NCI-H446 treated with DMSO at 0.1 percent for 48 hours (cell line): ENCODE measurements at regions not wholly inside any gene's neighbourhood (a gene's known extent, or its start where the extent isn't known, plus 50 kb on each side); places are given as distances from the start of the nearest gene placed in this dataset.

Source experiments
- DNase-seq: peaks from one replicate; lab custom pipeline; 2025; lab: John Stamatoyannopoulos, UW

DNA sequence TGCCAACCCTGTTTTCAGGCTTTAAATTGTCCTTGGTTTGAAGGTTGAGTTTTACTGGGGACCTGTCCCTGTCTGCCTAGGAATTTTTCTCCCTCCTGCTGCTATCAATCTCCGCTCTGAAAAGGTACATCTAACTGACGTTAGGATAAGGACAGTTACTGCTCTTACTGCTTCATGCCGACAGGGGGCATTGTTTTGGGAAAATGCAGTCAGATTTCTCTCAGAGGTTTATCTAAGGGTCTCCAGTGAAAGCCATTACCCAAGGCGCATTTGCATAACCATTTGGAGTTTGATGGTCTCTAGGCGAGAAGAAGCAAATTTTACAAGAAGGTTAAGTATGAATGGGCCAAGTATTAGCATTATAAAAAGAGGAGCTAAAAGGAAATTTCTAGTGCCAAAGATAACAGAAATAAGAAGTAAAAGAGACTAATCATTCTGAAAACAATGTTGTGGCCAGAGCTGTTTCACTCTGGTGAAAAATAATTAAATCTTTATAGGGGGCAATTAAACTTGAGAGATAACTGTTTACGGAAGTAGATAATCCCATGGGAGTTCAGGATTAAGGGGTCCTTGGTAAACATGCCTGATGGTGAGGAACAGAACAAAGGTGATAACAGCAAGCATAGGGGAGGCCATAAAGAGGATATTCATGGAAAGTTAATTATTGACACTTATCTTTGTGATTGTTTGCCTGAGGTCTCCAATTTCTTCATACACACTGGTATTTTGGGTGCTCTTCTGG is 605.0 kb downstream of the MTRR start:
- DNase-seq: no peak

DNA sequence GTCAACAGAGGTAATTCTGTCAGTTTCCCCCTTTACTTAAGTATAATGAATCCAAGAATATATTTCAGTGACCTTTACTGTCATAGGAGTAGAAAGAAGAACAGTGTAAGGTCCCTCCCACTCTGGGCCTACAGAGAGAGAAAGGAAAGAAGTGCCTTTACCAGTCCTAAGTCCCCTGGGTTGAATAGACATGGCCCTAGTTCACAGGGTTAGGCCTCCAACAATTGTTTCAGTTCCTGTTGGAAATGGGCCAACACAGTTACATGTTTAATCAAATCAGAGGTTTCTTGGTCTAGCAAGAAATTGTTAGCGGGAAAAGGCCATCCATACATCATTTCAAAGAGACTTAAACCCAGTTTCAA is 605.6 kb downstream of the MTRR start:
- DNase-seq: no peak

DNA sequence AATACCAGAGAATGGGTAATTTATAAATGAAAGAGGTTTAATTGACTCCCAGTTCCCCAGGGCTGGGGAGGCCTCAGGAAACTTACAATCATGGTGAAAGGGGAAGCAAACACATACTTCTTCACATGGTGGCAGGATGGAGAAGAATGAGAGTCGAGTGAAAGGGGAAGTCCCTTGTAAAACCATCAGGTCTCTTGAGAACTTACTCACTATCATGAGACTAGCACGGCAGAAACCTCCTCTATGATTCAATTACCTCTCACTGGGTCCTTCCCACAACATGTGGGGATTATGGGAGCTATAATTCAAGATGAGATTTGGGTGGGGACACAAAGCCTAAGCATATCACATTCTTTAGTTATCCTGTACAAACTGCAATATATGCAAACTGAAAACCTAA is 609.4 kb downstream of the MTRR start:
- DNase-seq: no peak

DNA sequence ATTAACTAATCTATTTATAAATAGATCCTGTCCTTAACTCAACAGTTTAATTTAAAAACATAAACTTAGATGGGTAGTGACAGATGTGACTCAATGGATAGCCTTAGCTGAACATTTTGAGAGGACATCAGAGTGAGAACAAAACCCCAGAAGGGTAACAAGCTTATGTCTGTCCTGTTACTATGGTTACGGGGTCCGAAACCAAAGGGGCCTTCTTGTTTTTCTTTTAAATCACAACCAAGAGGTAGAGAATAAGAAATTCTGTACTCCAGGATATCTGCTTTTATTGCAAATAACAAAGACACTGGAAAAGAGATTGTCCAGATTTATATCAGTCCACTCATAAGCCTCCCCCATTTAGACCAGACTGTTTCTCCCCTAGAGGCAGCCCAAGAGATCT is 612.1 kb downstream of the MTRR start:
- DNase-seq: no peak

DNA sequence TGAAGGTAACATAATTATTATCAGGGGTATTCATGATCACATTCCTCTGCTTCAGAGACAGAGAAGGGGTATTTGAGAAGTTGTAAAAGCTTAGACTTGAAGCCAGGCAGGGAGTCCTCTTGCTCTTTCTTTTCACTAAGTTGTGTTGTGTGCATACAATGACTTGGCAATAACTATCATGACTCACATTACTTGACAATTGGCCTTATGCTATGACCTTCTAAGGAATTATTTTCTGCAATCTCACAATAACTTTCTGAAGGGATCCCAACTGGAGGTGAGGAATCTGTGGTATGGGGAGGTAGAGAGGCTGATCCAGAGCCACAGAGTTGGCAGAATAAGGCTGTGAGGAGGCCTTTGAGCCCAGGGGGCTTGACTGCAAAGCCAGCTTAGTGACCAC is 622.3 kb downstream of the MTRR start:
- no peak for DNase-seq

DNA sequence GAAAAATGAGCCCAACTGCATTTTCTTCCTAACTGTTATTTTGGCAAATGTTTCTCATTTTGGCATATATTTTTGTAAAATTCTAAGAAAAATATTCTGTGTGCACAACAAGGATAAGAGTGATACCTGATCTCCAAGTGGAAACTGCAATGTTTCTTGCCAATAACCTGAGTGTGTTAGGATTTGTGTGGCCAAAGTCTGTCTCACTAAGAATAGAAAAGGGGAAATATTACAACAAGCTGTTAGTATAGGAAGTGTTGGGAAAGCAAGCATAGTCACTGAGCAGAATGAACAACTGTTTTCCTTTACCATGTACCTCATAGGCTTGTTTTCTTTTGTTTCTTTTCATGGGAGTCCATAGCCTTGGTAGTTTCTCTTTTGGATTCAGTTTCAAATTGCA is 624.2 kb downstream of the MTRR start:
- no peak for DNase-seq

DNA sequence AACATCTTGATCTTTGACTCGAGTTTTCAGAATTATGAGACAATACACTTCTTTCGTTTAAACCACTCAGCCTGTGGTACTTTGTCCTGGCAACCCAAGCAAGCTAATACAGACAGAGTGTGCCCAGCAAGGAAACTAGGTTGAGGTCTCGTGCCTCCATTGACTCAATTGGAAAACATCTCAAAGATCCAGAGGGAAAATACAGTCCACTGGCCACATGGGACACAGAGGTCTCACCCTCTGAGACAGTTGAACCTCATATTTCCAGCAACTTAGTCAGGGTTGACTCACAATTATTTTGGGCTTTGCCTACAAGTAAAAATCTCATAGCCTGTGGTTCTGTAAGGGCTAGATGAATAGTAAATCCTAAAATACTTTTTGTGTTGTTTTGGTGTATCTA is 631.5 kb downstream of the MTRR start:
- DNase-seq: no peak

DNA sequence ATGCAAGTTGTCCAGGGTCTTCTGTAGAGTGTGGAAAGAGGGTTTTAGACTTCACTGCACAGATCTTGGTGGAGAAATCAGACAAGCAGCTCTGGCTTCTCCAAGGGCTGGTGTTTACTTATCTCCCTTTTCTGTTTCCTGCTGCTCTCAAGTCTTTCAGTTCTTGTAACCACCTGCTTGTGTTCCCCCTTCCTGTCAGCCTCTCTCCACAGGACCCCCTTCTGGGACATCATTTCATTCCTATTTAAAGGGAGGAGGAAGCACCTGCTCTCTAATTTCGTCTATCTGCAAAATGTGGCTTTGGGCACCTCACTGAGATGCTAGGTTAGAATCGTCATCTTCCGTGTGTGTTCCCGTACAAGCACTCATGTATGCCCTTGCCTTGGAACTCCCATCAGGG is 636.2 kb downstream of the MTRR start:
- DNase-seq: no peak

DNA sequence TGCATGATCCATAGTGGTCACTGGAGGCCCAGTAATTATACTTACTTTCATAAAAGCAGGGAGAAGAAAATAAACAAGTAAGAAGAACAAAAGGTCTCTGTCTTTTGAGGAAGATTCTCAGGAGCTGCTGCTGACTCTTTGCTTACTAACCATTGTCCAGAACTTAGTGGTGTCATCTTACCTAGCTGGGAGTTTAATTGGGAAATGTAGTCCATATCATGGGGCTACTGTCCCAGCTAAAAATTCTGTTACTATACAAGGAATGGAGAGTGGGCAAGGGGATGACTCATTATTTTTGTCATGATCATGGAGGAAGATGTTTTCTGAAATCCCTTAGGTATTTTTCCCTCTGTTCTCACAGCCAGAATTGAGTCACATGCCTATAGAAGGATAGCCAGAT is 639.3 kb downstream of the MTRR start:
- no peak for DNase-seq

DNA sequence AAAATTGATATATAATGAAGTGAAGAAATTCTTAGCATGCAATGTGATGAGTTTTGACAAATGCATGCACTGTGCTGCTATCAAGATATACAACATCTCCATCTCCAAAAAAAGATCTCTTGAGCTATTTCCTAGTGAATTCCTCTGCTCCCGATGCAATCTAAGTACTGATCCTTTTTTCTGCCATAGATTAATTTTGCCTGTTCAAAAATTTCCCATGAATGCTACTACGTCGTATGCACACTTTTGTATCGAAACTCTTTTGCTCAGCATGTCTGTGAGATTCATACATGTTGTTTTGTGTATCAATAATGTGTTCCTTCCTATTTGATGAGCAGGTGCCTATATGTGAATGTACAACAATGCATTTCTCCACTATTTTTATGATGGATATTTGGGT is 647.4 kb downstream of the MTRR start:
- DNase-seq: no peak

DNA sequence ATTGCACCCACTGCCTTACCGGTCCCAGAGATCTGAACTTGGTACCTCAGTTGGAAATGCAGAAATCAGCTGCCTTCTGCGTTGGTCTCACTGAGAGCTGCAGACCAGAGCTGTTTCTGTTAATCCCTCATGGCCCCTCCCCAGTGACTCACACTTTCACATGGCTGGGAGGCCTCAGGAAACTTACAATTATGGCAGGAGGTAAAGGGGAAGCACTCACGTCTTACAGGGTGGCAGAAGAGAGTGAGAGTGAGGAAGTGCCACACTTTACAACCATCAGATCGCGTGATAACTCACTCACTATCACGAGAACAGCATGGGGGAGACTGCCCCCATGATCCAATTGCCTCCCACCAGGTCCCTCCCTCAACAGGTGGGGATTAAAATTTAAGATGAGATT is 648.5 kb downstream of the MTRR start:
- DNase-seq: no peak

DNA sequence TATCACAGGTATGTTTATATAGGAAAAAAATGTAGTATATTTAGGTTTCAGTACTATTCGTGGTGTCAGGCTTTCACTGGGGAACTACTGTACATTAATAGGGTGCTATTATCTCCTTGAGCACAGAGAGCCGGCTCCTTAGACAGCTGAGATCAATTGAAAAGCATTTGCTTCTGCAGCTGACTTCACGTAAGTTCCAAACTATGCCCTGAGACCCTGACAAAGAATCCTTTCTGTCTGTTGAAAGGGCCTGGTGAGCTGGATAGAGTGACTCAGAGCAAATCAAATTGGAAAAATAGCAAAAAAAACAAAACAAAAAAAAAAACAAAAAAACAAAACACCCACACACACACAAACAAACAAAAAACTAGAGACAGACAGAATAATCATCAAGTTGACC is 652.0 kb downstream of the MTRR start:
- no peak for DNase-seq

DNA sequence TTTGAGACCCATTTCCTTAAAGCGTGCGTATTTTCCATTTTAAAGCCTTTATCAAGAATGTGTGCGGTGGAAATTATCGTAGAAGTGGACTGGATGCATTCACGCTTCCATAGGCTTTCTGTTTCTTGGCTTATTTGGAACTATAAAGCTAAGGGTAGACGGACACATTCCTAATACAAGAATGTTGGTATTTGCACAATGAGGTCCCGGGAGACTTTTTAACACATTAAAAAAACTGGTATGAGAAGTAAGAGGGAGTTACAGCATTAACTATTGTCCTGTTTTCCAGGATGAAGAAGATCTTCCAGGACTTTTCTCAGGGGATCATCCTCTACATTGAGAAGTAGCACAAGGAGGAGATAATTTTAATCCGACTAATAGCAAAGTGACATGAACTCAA is 653.0 kb downstream of the MTRR start:
- DNase-seq: no peak

DNA sequence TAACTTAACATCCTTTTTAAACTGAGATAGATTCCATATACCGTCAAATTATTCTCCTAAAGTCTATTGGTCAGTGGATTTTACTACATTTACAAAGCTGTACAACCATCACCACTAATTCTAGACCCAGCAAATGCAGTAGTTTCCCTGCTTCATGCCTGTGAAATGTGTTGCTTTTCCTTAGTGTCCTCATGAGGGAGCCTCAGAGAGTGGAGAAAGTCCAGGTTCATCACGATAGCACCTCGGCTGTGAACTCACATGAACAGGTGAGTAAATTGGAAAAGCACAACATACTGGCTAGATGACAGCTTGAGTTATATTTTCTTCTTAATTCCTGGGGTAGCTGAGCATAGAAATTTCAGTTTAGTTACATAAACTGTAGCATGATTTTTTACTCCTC is 653.7 kb downstream of the MTRR start:
- DNase-seq: no peak

DNA sequence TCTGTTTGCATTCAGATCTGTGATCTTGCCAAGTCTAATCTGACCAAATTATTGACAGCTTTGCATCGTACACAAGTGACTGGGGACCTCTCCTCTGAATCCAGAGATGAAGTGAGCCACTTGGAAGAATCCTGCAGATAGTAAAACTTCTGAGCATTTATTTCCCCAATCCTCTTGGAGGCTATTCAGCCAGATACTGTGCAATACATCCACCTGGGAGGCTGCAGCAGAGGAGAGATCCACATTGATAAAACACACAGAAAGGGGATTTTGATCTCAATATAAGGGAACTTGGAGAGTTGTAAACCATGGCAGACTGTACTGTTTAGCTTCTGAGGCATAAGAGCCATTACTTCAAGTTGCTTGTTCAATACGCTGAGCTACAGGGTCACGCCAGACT is 654.6 kb downstream of the MTRR start:
- no peak for DNase-seq

DNA sequence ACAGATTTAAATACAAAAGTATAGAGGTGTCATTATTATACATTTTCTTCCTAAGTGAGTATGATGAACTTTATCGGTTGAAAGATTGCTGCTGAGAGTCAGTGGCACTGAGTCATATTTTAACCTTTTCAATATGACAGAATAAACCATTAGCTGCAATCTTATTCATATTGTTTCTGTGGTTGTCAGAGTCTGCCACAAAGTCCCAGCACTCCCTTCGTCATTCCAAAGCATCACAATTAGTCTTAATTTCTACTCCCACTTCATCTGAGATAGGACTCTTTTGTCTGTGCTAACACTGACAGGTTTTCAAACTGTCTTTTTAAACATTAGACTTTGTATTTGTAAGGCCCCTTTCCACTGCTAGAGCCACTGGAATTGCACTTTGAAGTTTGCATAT is 656.9 kb downstream of the MTRR start:
- no peak for DNase-seq

DNA sequence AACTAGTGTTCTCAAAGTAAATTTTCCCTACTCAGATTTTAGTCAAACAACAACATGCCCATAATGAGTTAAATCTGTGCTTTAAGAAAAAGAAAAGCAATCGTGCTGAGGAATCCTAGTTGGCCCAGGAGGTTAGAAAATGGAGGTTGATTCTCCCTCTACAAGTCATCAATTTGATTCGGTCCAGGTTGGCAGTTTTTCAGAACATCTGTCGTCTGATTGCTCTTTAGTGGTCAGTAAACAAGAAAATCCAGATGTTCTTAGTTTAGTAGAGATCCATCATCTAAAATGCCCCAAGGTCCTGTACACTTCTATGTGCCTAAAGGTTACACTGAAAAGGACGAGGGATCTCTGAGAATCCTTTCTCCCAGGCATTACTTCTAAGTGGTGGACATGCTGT is 659.2 kb downstream of the MTRR start:
- no peak for DNase-seq

DNA sequence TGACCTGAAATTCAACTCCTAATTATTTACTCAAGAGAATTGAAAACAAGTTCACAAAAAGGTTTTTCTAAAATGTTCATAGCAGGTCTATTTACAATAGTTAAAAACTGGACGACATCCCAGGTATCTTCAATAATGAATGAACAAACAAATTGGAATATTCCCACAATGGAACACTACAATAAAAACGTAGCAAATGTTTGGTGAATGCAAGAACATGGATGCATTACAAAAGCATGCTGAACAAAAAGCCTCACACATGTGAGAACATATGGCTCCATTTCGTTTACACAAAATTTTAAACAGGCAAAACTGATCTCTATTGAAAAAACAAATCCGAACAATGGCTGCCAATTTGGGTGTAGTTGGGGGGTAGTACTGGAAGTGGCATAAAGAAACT is 669.9 kb downstream of the MTRR start:
- DNase-seq: no peak

DNA sequence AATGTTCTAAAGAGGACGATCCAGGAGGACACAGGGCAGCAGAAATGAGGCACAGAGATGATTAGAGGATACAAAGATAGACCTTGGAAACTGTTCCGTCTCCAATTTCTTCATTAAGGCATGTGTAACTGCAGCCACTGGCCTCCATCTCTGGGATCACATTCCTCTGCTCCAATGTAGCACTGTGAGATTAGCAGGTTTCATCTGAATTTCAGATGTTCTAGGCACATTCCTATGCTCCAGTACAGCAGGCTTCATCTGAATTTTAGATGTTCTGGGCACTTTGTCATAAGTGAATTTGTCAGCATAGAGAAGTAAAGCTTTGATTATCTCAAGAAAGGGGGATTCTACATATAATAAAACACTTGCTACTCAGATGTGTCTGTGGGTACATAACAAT is 671.4 kb downstream of the MTRR start:
- DNase-seq: no peak

DNA sequence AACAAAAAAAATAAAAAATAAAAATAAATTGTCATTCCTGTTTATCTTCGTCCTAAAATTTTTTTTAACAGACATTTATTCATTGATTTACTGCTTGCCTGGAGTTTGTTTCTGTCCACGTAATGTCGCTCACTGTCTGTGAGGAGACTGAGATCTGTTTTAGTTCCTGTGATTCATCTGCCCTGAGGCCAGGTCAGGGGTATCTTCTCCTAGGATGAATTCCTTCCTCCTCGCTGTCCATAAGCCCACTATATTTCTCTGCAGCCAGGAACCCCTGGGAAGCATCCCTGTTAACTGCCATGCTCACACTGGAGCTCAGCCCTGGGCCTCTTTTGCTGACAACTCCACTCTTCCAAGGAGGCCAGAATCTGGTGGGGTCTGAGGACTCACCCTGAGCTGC is 682.0 kb downstream of the MTRR start:
- no peak for DNase-seq

DNA sequence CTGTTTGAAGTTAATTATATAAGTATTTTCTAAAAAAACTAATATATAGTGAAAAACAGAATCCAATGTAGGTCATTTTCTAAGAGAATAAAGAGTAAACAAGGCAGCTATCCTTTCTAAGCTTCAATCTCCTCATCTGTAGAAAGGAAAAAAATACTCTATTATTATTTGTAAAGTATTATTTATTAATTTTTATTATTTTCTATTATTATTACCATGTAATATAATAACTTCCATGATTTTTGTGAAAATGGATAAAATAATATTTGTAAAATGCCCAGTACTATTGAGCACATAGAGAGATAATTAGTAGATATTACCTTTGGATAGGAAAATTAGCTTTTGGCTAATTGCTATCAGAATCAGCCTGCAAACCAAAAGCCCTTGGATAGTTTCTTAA is 684.4 kb downstream of the MTRR start:
- DNase-seq: no peak

DNA sequence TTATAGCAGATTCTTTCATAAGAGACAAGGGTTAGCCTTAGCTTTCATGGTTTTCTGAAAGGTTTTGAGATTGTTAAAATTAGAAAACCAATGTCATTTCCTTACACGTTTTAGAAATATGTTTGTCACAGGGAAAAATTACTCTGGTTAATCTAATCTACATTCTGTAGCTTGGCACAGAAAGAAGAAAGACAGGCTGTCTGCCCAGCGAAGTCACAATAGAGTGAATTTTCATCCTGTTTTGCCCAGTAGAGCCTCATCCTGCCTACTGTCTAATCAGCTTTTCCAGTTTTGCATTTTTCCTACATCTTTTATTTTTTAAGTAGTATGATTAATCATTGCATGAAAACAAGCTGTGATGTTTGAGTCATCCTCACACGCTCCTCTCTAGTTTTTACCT is 688.8 kb downstream of the MTRR start:
- no peak for DNase-seq

DNA sequence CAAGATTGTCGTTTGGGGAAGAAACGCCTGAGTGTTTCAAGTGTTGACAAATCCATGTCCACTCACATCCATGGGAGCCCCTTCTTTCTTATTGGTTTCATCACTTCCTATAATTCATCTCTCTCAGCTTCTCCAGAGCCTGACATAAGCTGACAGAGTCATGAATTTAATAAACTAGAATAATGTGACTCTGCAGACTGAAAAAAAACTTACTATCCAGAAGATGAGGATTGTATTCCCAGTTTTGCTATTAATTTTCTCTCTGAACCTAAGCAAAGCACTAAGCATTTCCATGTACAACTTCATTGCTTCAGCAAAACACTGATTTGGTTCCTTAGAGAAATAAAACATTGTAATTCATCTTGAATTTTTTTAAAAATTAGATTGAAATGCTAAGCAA is 691.8 kb downstream of the MTRR start:
- no peak for DNase-seq

DNA sequence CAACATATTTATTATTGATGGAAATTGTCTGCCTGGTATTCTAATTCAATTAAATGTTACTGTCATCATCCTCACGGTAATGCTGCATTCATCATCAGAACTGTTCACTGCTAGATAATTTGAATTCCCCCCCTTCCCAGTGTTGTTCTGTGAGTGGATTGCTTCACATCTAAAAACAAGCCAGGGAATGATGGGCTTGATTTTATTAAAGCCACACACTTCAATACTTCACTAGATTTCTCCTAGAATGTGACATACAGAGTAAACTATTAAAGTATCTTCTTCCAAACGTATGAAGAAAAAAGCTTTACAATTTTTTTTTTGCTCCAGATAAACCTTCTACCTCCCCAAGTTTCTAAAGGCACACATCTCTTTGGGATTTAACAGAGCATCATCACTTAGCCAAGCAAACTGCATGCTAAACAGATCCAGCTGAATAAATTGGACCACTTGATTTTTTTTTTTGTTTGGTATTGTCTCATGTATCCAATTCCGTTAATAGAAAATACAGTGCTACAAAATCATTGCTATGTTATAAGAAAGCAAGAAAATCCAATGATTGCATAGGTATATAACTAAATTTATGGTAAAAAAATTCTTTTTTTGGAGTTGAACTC is 692.4 kb downstream of the MTRR start:
- no peak for DNase-seq
